Endothelial cell of umbilical vein (primary cell): ENCODE measurements at regions not wholly inside any gene's neighbourhood (a gene's known extent, or its start where the extent isn't known, plus 50 kb on each side); places are given as distances from the start of the nearest gene placed in this dataset.

Source experiments
- BruUV-seq: library from RNA; stranded (reverse); fragments of 400-500 nt; replicated peaks from 2 replicates; lab custom pipeline; 2021; lab: Mats Ljungman, UMichigan
- CTCF ChIA-PET: fragments of 300-600, 350-600 bp; sonication (Branson Sonifier 250); formaldehyde crosslinking; loops from one replicate; lab custom pipeline; 2021; ENCODE audit warnings: antibody characterized with exemption, inconsistent platforms; lab: Charles Lee
- POLR2A ChIA-PET: fragments of 300-600, 350-600 bp; sonication (Branson Sonifier 250); formaldehyde crosslinking; loops from one replicate; lab custom pipeline; 2021; ENCODE audit warnings: antibody characterized with exemption, inconsistent platforms; lab: Charles Lee
- DNase-seq: peaks from one replicate; pipeline ENCODE4 v3.0.0-alpha.2; 2011; ENCODE audit warnings: low read depth, low spot score
- FAIRE-seq: peaks from 2 replicates; lab custom pipeline; 2011; peaks lifted over from hg19 to GRCh38; lab: Jason Lieb, UNC
- H2AFZ ChIP-seq: 2 replicates; pipeline ENCODE4 v1.6.0; 2012; ENCODE audit warnings: low read depth, low read length, control low read depth, inconsistent platforms
- H3K27ac ChIP-seq: 2 replicates; pipeline ENCODE4 v1.5.1; 2011; ENCODE audit warnings: low read depth, mild to moderate bottlenecking, control low read depth, low read length, moderate library complexity; ENCODE audit not compliant: insufficient read depth
- H3K27me3 ChIP-seq, 2 experiments: 2 replicates each; pipeline versions ENCODE4 v1.6.0 to v1.6.1; 2011; ENCODE audit warnings: low read length in 2 of 2, mixed read lengths in 1 of 2; ENCODE audit not compliant: control insufficient read depth in 2 of 2, insufficient read depth in 2 of 2
- H3K36me3 ChIP-seq, 2 experiments: 2 replicates in 1 of 2; 3 replicates in 1 of 2; pipeline ENCODE4 v1.5.1; 2011; ENCODE audit warnings: low read length in 2 of 2, mild to moderate bottlenecking in 1 of 2, moderate library complexity in 1 of 2; ENCODE audit not compliant: control insufficient read depth in 2 of 2, insufficient read depth in 2 of 2; ENCODE audit errors: extremely low read depth in 1 of 2
- H3K4me1 ChIP-seq: 3 replicates; pipeline ENCODE4 v1.5.1; 2011; ENCODE audit warnings: mild to moderate bottlenecking, low read length; ENCODE audit not compliant: control insufficient read depth, insufficient read depth; ENCODE audit errors: extremely low read depth
- H3K4me2 ChIP-seq: 2 replicates; pipeline ENCODE4 v1.6.1; 2011; ENCODE audit warnings: low read length, control low read depth, mixed read lengths; ENCODE audit not compliant: insufficient read depth
- H3K4me3 ChIP-seq, 3 experiments: fragments of 200-600 bp in 1 of 3; sonication (generic), shearing (Covaris generic) in 1 of 3; replicated peaks in 1 of 3; 2 replicates each; pipeline ENCODE4 v1.5.1; 2011 to 2016; ENCODE audit warnings: control low read depth in 3 of 3, low read length in 3 of 3, mild to moderate bottlenecking in 2 of 3, inconsistent platforms in 1 of 3, low read depth in 1 of 3, moderate library complexity in 1 of 3; ENCODE audit not compliant: insufficient read depth in 1 of 3
- H3K79me2 ChIP-seq: 2 replicates; pipeline ENCODE4 v1.6.0; 2012; ENCODE audit warnings: low read length, inconsistent platforms; ENCODE audit not compliant: control insufficient read depth, insufficient read depth
- H3K9ac ChIP-seq: replicated peaks from 2 replicates; pipeline ENCODE3; 2011; ENCODE audit warnings: low read length, control low read depth; ENCODE audit not compliant: insufficient read depth; ENCODE audit errors: extremely low read depth
- H3K9me1 ChIP-seq: replicated peaks from 3 replicates; pipeline ENCODE4 v1.6.0; 2011; ENCODE audit warnings: mild to moderate bottlenecking, low read length; ENCODE audit not compliant: control insufficient read depth, insufficient read depth; ENCODE audit errors: extremely low read depth
- H3K9me3 ChIP-seq: replicated peaks from 2 replicates; pipeline ENCODE4 v1.5.1; 2012; ENCODE audit warnings: low read length, inconsistent platforms; ENCODE audit not compliant: control insufficient read depth, insufficient read depth
- H4K20me1 ChIP-seq: replicated peaks from 2 replicates; pipeline ENCODE3; 2011; ENCODE audit warnings: mild to moderate bottlenecking, low read length; ENCODE audit not compliant: control insufficient read depth, insufficient read depth; ENCODE audit errors: extremely low read depth
- EZH2 ChIP-seq: IDR thresholded peaks from 2 replicates; pipeline ENCODE4 v1.6.1; 2012; ENCODE audit warnings: borderline replicate concordance, low read depth, mild to moderate bottlenecking, moderate library complexity, low read length, inconsistent platforms; ENCODE audit not compliant: severe bottlenecking
- FOS ChIP-seq: IDR thresholded peaks from 2 replicates; pipeline ENCODE4 v1.6.1; 2011; ENCODE audit warnings: mild to moderate bottlenecking, low read length, moderate library complexity, borderline replicate concordance; ENCODE audit not compliant: insufficient read depth
- GATA2 ChIP-seq: IDR thresholded peaks from 2 replicates; pipeline ENCODE4 v1.7.0; 2011; ENCODE audit warnings: low read depth, mild to moderate bottlenecking, moderate library complexity, mixed read lengths, low read length; ENCODE audit not compliant: insufficient read length, insufficient read depth
- JUN ChIP-seq: IDR thresholded peaks from 2 replicates; pipeline ENCODE4 v1.6.1; 2011; ENCODE audit warnings: borderline replicate concordance, low read depth; ENCODE audit not compliant: insufficient read length, insufficient read depth
- MYC ChIP-seq: IDR thresholded peaks from one replicate; pipeline ENCODE4 v1.6.1; 2011; ENCODE audit warnings: mild to moderate bottlenecking, low read depth, low read length
- POLR2A ChIP-seq: IDR thresholded peaks from 2 replicates; pipeline ENCODE4 v1.6.1; 2012; ENCODE audit warnings: low read depth, mild to moderate bottlenecking, control low read depth, low read length
- POLR2AphosphoS5 ChIP-seq: IDR thresholded peaks from 2 replicates; pipeline ENCODE4 v1.6.1; 2012; ENCODE audit warnings: low read depth, mild to moderate bottlenecking, control low read depth, low read length, moderate library complexity; ENCODE audit not compliant: insufficient read depth
- dilution Hi-C: fragments of 300-500 bp; cut with MboI; formaldehyde crosslinking; loops from one replicate; pipeline ENCODE4 v1.15.0; 2019; ENCODE audit warnings: low sequenced_read_pairs; ENCODE audit not compliant: extremely low pct_ligation_motif_present
- intact Hi-C: fragments of 100-400 bp; cut with micrococcal nuclease; formaldehyde crosslinking; loops from one replicate; pipeline ENCODE4 v1.10.0; 2022
- TF ChIP-seq, protein P1 (sequence below): IDR thresholded peaks from 2 replicates; pipeline ENCODE4 v1.6.1; 2011; ENCODE audit not compliant: insufficient read depth, insufficient read length
- TF ChIP-seq, protein P2 (sequence below), 2 donors: IDR thresholded peaks; 1 replicate in 1 of 2; 2 replicates in 1 of 2; pipeline ENCODE4 v1.5.1; 2011; ENCODE audit warnings: low read length in 2 of 2, mild to moderate bottlenecking in 2 of 2, moderate library complexity in 2 of 2, control low read depth in 1 of 2, inconsistent platforms in 1 of 2, low read depth in 1 of 2; ENCODE audit not compliant: insufficient read depth in 1 of 2; ENCODE audit errors: extremely low read depth in 1 of 2

DNA sequence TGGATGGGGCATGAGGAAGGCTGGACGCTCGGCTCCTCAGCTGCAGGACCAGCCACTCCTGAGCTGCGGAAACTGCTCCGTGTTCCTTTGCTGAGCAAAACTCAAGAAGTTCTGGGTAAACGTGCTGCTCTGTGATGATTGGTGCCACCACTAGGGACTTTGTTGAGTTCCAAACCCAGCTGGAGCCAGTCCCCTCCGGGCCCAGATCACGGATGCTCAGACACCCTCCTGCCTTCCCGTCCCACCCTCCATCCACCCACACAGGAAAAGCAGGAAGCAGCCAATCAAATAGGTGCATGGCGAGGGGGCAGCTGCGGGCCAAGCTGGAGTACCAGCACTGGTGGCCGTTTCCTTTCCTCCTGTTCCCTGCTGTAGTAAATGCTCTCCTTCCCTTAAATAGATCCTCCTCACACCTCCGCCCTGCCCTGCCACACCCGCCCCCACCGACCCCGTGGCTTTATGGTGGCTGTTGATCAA lies 68.0 kb downstream of the ADRA2C start:
- H3K36me3 ChIP-seq = no peaks in the 10 kb centered on the region
- TF ChIP-seq JUN (no peak), POLR2A (no peak), GATA2 (no peak)
- TF ChIP-seq, protein P1, sequence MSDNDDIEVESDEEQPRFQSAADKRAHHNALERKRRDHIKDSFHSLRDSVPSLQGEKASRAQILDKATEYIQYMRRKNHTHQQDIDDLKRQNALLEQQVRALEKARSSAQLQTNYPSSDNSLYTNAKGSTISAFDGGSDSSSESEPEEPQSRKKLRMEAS = no peak
- H3K9me3 ChIP-seq = no peaks in the 10 kb centered on the region
- H3K79me2 ChIP-seq = no peaks in the 10 kb centered on the region
- dilution Hi-C loops (no loop called here), intact Hi-C loops (no loop called here)
- ChIA-PET POLR2A (no interaction called here), CTCF (no interaction called here)
- BruUV-seq = no TSS peak
- H3K9ac ChIP-seq = no peak overlapping the region
- FAIRE-seq = no peak
- H2AFZ ChIP-seq = no peak overlapping the region
- no peak overlapping the region for H3K4me2 ChIP-seq
- no peaks in the 10 kb centered on the region for H3K27me3 ChIP-seq
- H3K4me1 ChIP-seq = no peaks in the 10 kb centered on the region
- H3K4me3 ChIP-seq = no peak overlapping the region
- H4K20me1 ChIP-seq = no peaks in the 10 kb centered on the region
- H3K9me1 ChIP-seq = no peaks in the 10 kb centered on the region
- H3K27ac ChIP-seq = no peak overlapping the region
- DNase-seq = no peak

DNA sequence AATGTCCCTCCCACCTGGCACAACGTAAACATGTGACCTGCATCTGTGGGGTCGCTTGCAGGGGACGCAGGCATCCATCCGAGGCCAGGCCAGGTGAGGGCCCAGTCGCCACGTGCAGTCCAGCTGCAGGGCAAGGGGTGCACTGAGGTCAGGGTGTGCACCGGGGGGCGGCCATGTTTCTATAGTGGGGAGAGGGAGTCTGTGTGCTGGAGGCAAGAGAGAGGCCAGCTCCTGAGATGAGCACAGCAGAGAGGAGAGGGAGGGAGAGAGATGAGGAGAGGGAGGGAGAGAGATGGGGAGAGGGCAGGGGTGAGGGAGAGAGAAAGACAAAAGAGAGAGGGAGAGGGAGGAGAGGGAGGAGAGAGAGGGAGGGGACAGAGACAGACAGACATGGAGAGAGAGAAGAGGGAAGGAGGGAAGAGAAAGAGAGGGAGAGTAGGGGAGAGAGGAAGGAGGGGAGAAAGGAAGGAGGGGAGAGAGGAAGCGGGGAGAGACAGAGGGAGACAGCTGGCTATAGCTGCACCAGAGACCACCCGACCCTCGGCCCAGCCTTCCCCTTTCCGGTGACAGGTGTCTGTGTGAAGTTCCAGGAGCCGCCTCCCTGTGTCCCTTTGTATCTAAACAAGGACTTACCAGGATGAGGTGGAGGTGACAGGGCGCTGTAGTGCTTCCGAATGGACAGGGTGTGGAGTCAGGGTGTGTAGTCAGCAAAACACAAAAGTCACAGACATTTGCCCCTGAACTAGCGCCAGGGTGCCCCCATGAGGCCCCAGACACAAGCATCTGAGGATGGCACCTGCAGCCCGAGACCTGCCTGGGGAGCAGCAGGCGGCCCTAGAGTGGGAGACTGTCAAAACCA lies 68.7 kb downstream of the ADRA2C start:
- POLR2A ChIA-PET = no interaction called here
- no peaks in the 10 kb centered on the region for H4K20me1 ChIP-seq
- no peak overlapping the region for H2AFZ ChIP-seq
- H3K4me1 ChIP-seq = no peaks in the 10 kb centered on the region
- H3K36me3 ChIP-seq = no peaks in the 10 kb centered on the region
- H3K4me3 ChIP-seq = no peak overlapping the region
- H3K9me1 ChIP-seq = no peaks in the 10 kb centered on the region
- no peaks in the 10 kb centered on the region for H3K27me3 ChIP-seq
- H3K9ac ChIP-seq = no peak overlapping the region
- FAIRE-seq (no peak), DNase-seq (no peak)
- CTCF ChIA-PET = no interaction called here
- H3K27ac ChIP-seq = no peak overlapping the region
- H3K79me2 ChIP-seq = no peaks in the 10 kb centered on the region
- H3K4me2 ChIP-seq = no peak overlapping the region
- no peaks in the 10 kb centered on the region for H3K9me3 ChIP-seq
- dilution Hi-C loops (no loop called here), intact Hi-C loops (no loop called here)
- no TSS peak for BruUV-seq
- TF ChIP-seq EZH2 (no peak), JUN (no peak), FOS (no peak), POLR2A (no peak), POLR2AphosphoS5 (no peak), GATA2 (no peak), MYC (no peak)
- TF ChIP-seq, protein P1 = no peak
- TF ChIP-seq, protein P2, sequence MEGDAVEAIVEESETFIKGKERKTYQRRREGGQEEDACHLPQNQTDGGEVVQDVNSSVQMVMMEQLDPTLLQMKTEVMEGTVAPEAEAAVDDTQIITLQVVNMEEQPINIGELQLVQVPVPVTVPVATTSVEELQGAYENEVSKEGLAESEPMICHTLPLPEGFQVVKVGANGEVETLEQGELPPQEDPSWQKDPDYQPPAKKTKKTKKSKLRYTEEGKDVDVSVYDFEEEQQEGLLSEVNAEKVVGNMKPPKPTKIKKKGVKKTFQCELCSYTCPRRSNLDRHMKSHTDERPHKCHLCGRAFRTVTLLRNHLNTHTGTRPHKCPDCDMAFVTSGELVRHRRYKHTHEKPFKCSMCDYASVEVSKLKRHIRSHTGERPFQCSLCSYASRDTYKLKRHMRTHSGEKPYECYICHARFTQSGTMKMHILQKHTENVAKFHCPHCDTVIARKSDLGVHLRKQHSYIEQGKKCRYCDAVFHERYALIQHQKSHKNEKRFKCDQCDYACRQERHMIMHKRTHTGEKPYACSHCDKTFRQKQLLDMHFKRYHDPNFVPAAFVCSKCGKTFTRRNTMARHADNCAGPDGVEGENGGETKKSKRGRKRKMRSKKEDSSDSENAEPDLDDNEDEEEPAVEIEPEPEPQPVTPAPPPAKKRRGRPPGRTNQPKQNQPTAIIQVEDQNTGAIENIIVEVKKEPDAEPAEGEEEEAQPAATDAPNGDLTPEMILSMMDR (IDR thresholded peaks at IDR 0.05; ENCODE audit: extremely low read depth in 1 of 2, insufficient read depth in 1 of 2, low read depth in 1 of 2, low read length in 2 of 2) = no peak
